HCT116 (cell line): ENCODE measurements at regions not wholly inside any gene's neighbourhood (a gene's known extent, or its start where the extent isn't known, plus 50 kb on each side); places are given as distances from the start of the nearest gene placed in this dataset.

Experiments used
- ATAC-seq: fragments of 200-7000 bp; cut with Tn5 transposase; 2 replicates; pipeline ENCODE4 v1.9.1; 2020; ENCODE audit warnings: mild to moderate bottlenecking, moderate library complexity
- BruUV-seq: library from RNA; stranded (reverse); fragments of 400-500 nt; replicated peaks from 2 replicates; lab custom pipeline; 2021; lab: Mats Ljungman, UMichigan
- CTCF ChIA-PET: fragments of 300-600 bp; sonication (Branson Sonifier 250); formaldehyde crosslinking; loops from one replicate; lab custom pipeline; 2021; ENCODE audit warnings: antibody characterized with exemption; lab: Charles Lee
- POLR2A ChIA-PET: fragments of 300-600, 350-600 bp; sonication (Branson Sonifier 250); formaldehyde crosslinking; loops from one replicate; lab custom pipeline; 2021; ENCODE audit warnings: antibody characterized with exemption; lab: Charles Lee
- RAD21 ChIA-PET, 2 experiments: fragments of 300-600 bp; sonication (Branson Sonifier 250); formaldehyde crosslinking; loops; one replicate each; lab custom pipeline; 2023; ENCODE audit warnings: low total read pairs in 2 of 2; ENCODE audit not compliant: uncharacterized antibody in 2 of 2, unreplicated experiment in 2 of 2, low non-redundant PET in 1 of 2; lab: Charles Lee
- DNase-seq: peaks from one replicate; pipeline ENCODE4 v3.0.0-alpha.2; 2010; ENCODE audit warnings: low read depth, low spot score
- H2AFZ ChIP-seq: fragments of 200-600 bp; shearing (Covaris generic), sonication (generic); 2 replicates; pipeline ENCODE4 v1.6.1; 2017; ENCODE audit warnings: low read depth, mixed run types, mixed read lengths, antibody characterized with exemption, low read length; ENCODE audit not compliant: poor library complexity, severe bottlenecking
- H3K27ac ChIP-seq: 2 replicates; pipeline ENCODE4 v1.5.1; 2012; ENCODE audit warnings: low read depth, low read length
- H3K27me3 ChIP-seq: fragments of 200-600 bp; sonication (generic); 2 replicates; pipeline ENCODE4 v1.6.1; 2016; ENCODE audit warnings: mixed run types, low read length, mixed read lengths; ENCODE audit not compliant: insufficient read depth
- H3K36me3 ChIP-seq, 2 experiments: fragments of 200-500 bp in 1 of 2; fragments of 200-600 bp in 1 of 2; sonication (Bioruptor generic) in 1 of 2; sonication (generic) in 1 of 2; 2 replicates each; pipeline versions ENCODE4 v1.5.1 to v1.6.1; 2014 to 2016; ENCODE audit warnings: low read length in 2 of 2, inconsistent platforms in 1 of 2, mixed read lengths in 1 of 2, mixed run types in 1 of 2; ENCODE audit not compliant: insufficient read depth in 2 of 2, control insufficient read depth in 1 of 2
- H3K4me1 ChIP-seq, 2 experiments: fragments of 200-600 bp in 1 of 2; sonication (generic) in 1 of 2; 2 replicates each; pipeline versions ENCODE4 v1.5.1 to v1.6.1; 2012 to 2017; ENCODE audit warnings: low read length in 2 of 2, inconsistent platforms in 1 of 2, mild to moderate bottlenecking in 1 of 2, mixed read lengths in 1 of 2, mixed run types in 1 of 2, moderate library complexity in 1 of 2; ENCODE audit not compliant: insufficient read depth in 2 of 2, control insufficient read depth in 1 of 2
- H3K4me2 ChIP-seq: fragments of 200-600 bp; sonication (generic); 2 replicates; pipeline ENCODE4 v1.6.1; 2017; ENCODE audit warnings: mixed run types, low read length, mixed read lengths
- H3K4me3 ChIP-seq, 2 experiments: fragments of 200-600 bp in 1 of 2; sonication (generic) in 1 of 2; replicated peaks in 1 of 2; 2 replicates each; pipeline ENCODE4 v1.5.1; 2011 to 2016; ENCODE audit warnings: low read length in 2 of 2, control low read depth in 1 of 2, low read depth in 1 of 2, mild to moderate bottlenecking in 1 of 2, mixed read lengths in 1 of 2, mixed run types in 1 of 2
- H3K79me2 ChIP-seq: fragments of 200-600 bp; sonication (generic); 2 replicates; pipeline ENCODE4 v1.6.1; 2017; ENCODE audit warnings: mild to moderate bottlenecking, mixed run types, low read length, moderate library complexity, mixed read lengths; ENCODE audit not compliant: insufficient read depth
- H3K9ac ChIP-seq: fragments of 200-600 bp; sonication (generic); 2 replicates; pipeline ENCODE4 v1.6.1; 2016; ENCODE audit warnings: low read length, mixed read lengths
- H3K9me2 ChIP-seq: fragments of 200-600 bp; sonication (generic), shearing (Covaris generic); 2 replicates; pipeline ENCODE4 v1.6.1; 2017; ENCODE audit warnings: mixed run types, mild to moderate bottlenecking, moderate library complexity; ENCODE audit not compliant: insufficient read depth
- H3K9me3 ChIP-seq, 2 experiments: fragments of 200-500 bp in 1 of 2; fragments of 200-600 bp in 1 of 2; sonication (Bioruptor generic) in 1 of 2; sonication (generic) in 1 of 2; 2 replicates each; pipeline ENCODE4 v1.6.1; 2014 to 2017; ENCODE audit warnings: low read length in 2 of 2, mixed read lengths in 2 of 2, inconsistent platforms in 1 of 2, low read depth in 1 of 2, mild to moderate bottlenecking in 1 of 2, mixed run types in 1 of 2, moderate library complexity in 1 of 2; ENCODE audit not compliant: control insufficient read depth in 1 of 2, insufficient read depth in 1 of 2
- H4K20me1 ChIP-seq: fragments of 200-600 bp; sonication (generic), shearing (Covaris generic); 2 replicates; pipeline ENCODE4 v1.6.1; 2017; ENCODE audit warnings: mixed run types, mild to moderate bottlenecking, moderate library complexity; ENCODE audit not compliant: insufficient read depth
- CTCF ChIP-seq, 3 experiments: fragments of 200-600 bp in 1 of 3; sonication (generic) in 1 of 3; IDR thresholded peaks in 2 of 3; conservative IDR thresholded peaks in 1 of 3; 2 replicates each; pipeline ENCODE4 v1.5.1; 2012 to 2017; ENCODE audit warnings: low read depth in 2 of 3, low read length in 2 of 3, antibody characterized with exemption in 1 of 3, borderline replicate concordance in 1 of 3, control low read depth in 1 of 3, mild to moderate bottlenecking in 1 of 3, mixed read lengths in 1 of 3, mixed run types in 1 of 3, moderate library complexity in 1 of 3; ENCODE audit not compliant: insufficient read depth in 1 of 3
- EZH2 ChIP-seq: fragments of 200-600 bp; sonication (generic); IDR thresholded peaks from 2 replicates; pipeline ENCODE4 v1.6.1; 2017; ENCODE audit warnings: antibody characterized with exemption, mixed run types
- FOSL1 ChIP-seq: IDR thresholded peaks from 2 replicates; pipeline ENCODE4 v1.6.1; 2012; ENCODE audit warnings: low read depth
- MAX ChIP-seq: IDR thresholded peaks from 2 replicates; pipeline ENCODE4 v1.6.1; 2012
- YY1 ChIP-seq: IDR thresholded peaks from 2 replicates; pipeline ENCODE4 v1.6.1; 2011; ENCODE audit warnings: low read length, low read depth, moderate library complexity, mild to moderate bottlenecking; ENCODE audit not compliant: insufficient replicate concordance; ENCODE audit errors: extremely low read depth
- intact Hi-C: fragments of 100-400 bp; cut with micrococcal nuclease; formaldehyde crosslinking; loops from 2 replicates; pipeline ENCODE4 v1.10.0; 2022
- TF ChIP-seq, protein P1 (sequence below): IDR thresholded peaks from 2 replicates; pipeline ENCODE4 v1.6.1; 2011; ENCODE audit warnings: mild to moderate bottlenecking, low read length, moderate library complexity; ENCODE audit not compliant: insufficient replicate concordance; ENCODE audit errors: extremely low read depth

DNA sequence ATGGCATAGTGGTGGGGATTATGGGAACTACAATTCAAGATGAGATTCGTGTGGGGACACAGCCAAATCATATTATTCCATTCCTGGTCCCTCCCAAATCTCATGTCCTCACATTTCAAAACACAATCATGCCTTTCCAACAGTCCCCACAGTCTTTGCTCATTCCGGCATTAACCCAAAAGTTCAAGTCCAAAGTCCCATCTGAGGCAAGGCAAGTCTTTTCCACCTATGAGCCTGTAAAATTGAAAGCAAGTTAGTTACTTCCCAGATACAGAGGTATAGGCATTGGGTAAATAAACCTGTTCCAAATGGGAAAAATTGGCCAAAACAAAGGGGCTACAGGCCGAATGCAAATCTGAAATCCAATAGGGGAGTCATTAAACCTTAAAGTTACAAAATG lies 1063.2 kb downstream of the CDH11 start:
- CTCF ChIA-PET: no interaction called here
- no peak overlapping the region for H2AFZ ChIP-seq
- peaks cover 3 to 29% of the 10 kb centered on the region in 2 experiments; a peak in 2 of 4 replicates for H3K9me3 ChIP-seq
- TF ChIP-seq, protein P1, sequence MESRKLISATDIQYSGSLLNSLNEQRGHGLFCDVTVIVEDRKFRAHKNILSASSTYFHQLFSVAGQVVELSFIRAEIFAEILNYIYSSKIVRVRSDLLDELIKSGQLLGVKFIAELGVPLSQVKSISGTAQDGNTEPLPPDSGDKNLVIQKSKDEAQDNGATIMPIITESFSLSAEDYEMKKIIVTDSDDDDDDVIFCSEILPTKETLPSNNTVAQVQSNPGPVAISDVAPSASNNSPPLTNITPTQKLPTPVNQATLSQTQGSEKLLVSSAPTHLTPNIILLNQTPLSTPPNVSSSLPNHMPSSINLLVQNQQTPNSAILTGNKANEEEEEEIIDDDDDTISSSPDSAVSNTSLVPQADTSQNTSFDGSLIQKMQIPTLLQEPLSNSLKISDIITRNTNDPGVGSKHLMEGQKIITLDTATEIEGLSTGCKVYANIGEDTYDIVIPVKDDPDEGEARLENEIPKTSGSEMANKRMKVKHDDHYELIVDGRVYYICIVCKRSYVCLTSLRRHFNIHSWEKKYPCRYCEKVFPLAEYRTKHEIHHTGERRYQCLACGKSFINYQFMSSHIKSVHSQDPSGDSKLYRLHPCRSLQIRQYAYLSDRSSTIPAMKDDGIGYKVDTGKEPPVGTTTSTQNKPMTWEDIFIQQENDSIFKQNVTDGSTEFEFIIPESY: no peak
- no peak for TF ChIP-seq MAX
- no peak for TF ChIP-seq EZH2
- no peak overlapping the region for H3K27ac ChIP-seq
- POLR2A ChIA-PET: no interaction called here
- RAD21 ChIA-PET: no interaction called here
- no peak overlapping the region for H3K4me3 ChIP-seq
- H3K36me3 ChIP-seq: no peaks in the 10 kb centered on the region
- no peaks in the 10 kb centered on the region for H4K20me1 ChIP-seq
- no peaks in the 10 kb centered on the region for H3K4me1 ChIP-seq
- H3K4me2 ChIP-seq: no peak overlapping the region
- intact Hi-C loops: no loop called here
- no TSS peak for BruUV-seq
- DNase-seq (no peak), ATAC-seq (no peak)
- no peaks in the 10 kb centered on the region for H3K9me2 ChIP-seq
- no peak overlapping the region for H3K9ac ChIP-seq
- no peaks in the 10 kb centered on the region for H3K27me3 ChIP-seq
- no peaks in the 10 kb centered on the region for H3K79me2 ChIP-seq

- Histone ChIP-seq H3K4me3 (no peak overlapping the region), H3K9me2 (no peaks in the 10 kb centered on the region), H3K9ac (no peak overlapping the region), H2AFZ (no peak overlapping the region), H3K4me1 (no peaks in the 10 kb centered on the region), H3K36me3 (no peaks in the 10 kb centered on the region), H3K27me3 (no peaks in the 10 kb centered on the region), H4K20me1 (no peaks in the 10 kb centered on the region), H3K79me2 (no peaks in the 10 kb centered on the region), H3K27ac (no peak overlapping the region), H3K9me3 (peaks cover 13 to 33% of the 10 kb centered on the region in 2 experiments; a peak in 2 of 4 replicates), H3K4me2 (no peak overlapping the region)
- ATAC-seq: no peak
- CTCF ChIA-PET: no interaction called here
- no peak for DNase-seq
- POLR2A ChIA-PET: no interaction called here
- no TSS peak for BruUV-seq
- TF ChIP-seq CTCF (IDR thresholded peaks at IDR 0.05 in 2 of 3, conservative IDR thresholded peaks at IDR 0.05 in 1 of 3; ENCODE audit: borderline replicate concordance in 1 of 3, insufficient read depth in 1 of 3, low read depth in 2 of 3, low read length in 2 of 3) (no peak), MAX (no peak), FOSL1 (no peak), YY1 (no peak)
- intact Hi-C loops: no loop called here
- RAD21 ChIA-PET: no interaction called here
These were observed 1070.0 kb downstream of the CDH11 start for GRCh38 chr16:64051824-64052223.
